Activated CD8-positive, alpha-beta T cell treated with anti-CD3 and anti-CD28 coated beads for 36 hours (primary cell): ENCODE measurements at regions not wholly inside any gene's neighbourhood (a gene's known extent, or its start where the extent isn't known, plus 50 kb on each side); places are given as distances from the start of the nearest gene placed in this dataset.

Source experiments
- ATAC-seq: fragments of 200-7000 bp; cut with Tn5 transposase; one replicate; pipeline ENCODE4 v1.10.0; 2021; ENCODE audit warnings: mild to moderate bottlenecking, moderate library complexity
- CTCF ChIA-PET: fragments of 350-600 bp; sonication (Branson Sonifier 250); formaldehyde crosslinking; loops from one replicate; lab custom pipeline; 2021; ENCODE audit warnings: antibody characterized with exemption; lab: Charles Lee
- POLR2A ChIA-PET: fragments of 350-600 bp; sonication (Branson Sonifier 250); formaldehyde crosslinking; loops from one replicate; lab custom pipeline; 2021; ENCODE audit warnings: antibody characterized with exemption; lab: Charles Lee
- DNase-seq: peaks from one replicate; pipeline ENCODE4 v3.0.0-alpha.2; 2020
- H3K27ac Mint-ChIP-seq: one replicate; pipeline ENCODE4 v1.8.0; 2021; ENCODE audit warnings: mild to moderate bottlenecking, mixed read lengths
- H3K27me3 Mint-ChIP-seq: one replicate; pipeline ENCODE4 v1.8.0; 2021; ENCODE audit warnings: mixed read lengths
- H3K36me3 Mint-ChIP-seq: one replicate; pipeline ENCODE4 v1.8.0; 2021; ENCODE audit warnings: low read depth, mixed read lengths
- H3K4me1 Mint-ChIP-seq: one replicate; pipeline ENCODE4 v1.8.0; 2021; ENCODE audit warnings: low read depth, mixed read lengths
- H3K4me3 Mint-ChIP-seq: one replicate; pipeline ENCODE4 v1.8.0; 2021; ENCODE audit warnings: mild to moderate bottlenecking, moderate library complexity, mixed read lengths
- H3K9me3 Mint-ChIP-seq: one replicate; pipeline ENCODE4 v1.8.0; 2021; ENCODE audit warnings: mixed read lengths
- CTCF ChIP-seq: fragments of 200-600 bp; IDR thresholded peaks from one replicate; pipeline ENCODE4 v1.8.0; 2022; ENCODE audit warnings: antibody characterized with exemption, mild to moderate bottlenecking
- intact Hi-C: fragments of 100-400 bp; cut with micrococcal nuclease; formaldehyde crosslinking; loops from one replicate; pipeline ENCODE4 v1.10.0; 2022

GRCh38 chr18:34280000-34280399 is 55.3 kb upstream of the NOL4 start:
- H3K4me1 Mint-ChIP-seq, result no peaks in the 10 kb centered on the region
- no peak overlapping the region for H3K4me3 Mint-ChIP-seq
- ATAC-seq (no peak), DNase-seq (no peak)
- ChIA-PET CTCF (no interaction called here), POLR2A (no interaction called here)
- no peaks in the 10 kb centered on the region for H3K27me3 Mint-ChIP-seq
- H3K27ac Mint-ChIP-seq, result no peak overlapping the region
- H3K36me3 Mint-ChIP-seq, result no peaks in the 10 kb centered on the region
- peaks cover 2% of the 10 kb centered on the region for H3K9me3 Mint-ChIP-seq
- TF ChIP-seq CTCF, result no peak
- intact Hi-C loops, result no loop called here

- no peak for DNase-seq
- no peaks in the 10 kb centered on the region for H3K36me3 Mint-ChIP-seq
- peaks cover 2% of the 10 kb centered on the region for H3K9me3 Mint-ChIP-seq
- H3K27me3 Mint-ChIP-seq, result no peaks in the 10 kb centered on the region
- no peak for ATAC-seq
- H3K4me1 Mint-ChIP-seq, result no peaks in the 10 kb centered on the region
- no peak overlapping the region for H3K4me3 Mint-ChIP-seq
- no peak for TF ChIP-seq CTCF
- H3K27ac Mint-ChIP-seq, result no peak overlapping the region
- ChIA-PET CTCF (no interaction called here), POLR2A (no interaction called here)
- intact Hi-C loops, result no loop called here
Observed at GRCh38 chr18:34280653-34281052, 55.9 kb upstream of the NOL4 start.

- TF ChIP-seq CTCF, result no peak
- intact Hi-C loops, result no loop called here
- no peak overlapping the region for H3K4me3 Mint-ChIP-seq
- no peaks in the 10 kb centered on the region for H3K36me3 Mint-ChIP-seq
- ChIA-PET CTCF (no interaction called here), POLR2A (no interaction called here)
- no peaks in the 10 kb centered on the region for H3K4me1 Mint-ChIP-seq
- DNase-seq, result no peak
- no peak overlapping the region for H3K27ac Mint-ChIP-seq
- ATAC-seq, result no peak
- peaks cover 2% of the 10 kb centered on the region for H3K9me3 Mint-ChIP-seq
- no peaks in the 10 kb centered on the region for H3K27me3 Mint-ChIP-seq
Observed at GRCh38 chr18:34281290-34281689, 56.6 kb upstream of the NOL4 start.

- no peak for ATAC-seq
- no peak for DNase-seq
- no peaks in the 10 kb centered on the region for H3K36me3 Mint-ChIP-seq
- no peaks in the 10 kb centered on the region for H3K27me3 Mint-ChIP-seq
- H3K4me3 Mint-ChIP-seq, result no peak overlapping the region
- ChIA-PET CTCF (no interaction called here), POLR2A (no interaction called here)
- peaks cover 2% of the 10 kb centered on the region for H3K9me3 Mint-ChIP-seq
- intact Hi-C loops, result no loop called here
- no peak for TF ChIP-seq CTCF
- no peaks in the 10 kb centered on the region for H3K4me1 Mint-ChIP-seq
- H3K27ac Mint-ChIP-seq, result no peak overlapping the region
Observed at GRCh38 chr18:34281722-34282121, 57.0 kb upstream of the NOL4 start.

GRCh38 chr18:34283506-34283905 is 58.8 kb upstream of the NOL4 start:
- Mint-ChIP-seq H3K4me1 (no peaks in the 10 kb centered on the region), H3K4me3 (no peak overlapping the region), H3K36me3 (no peaks in the 10 kb centered on the region), H3K27ac (no peak overlapping the region), H3K27me3 (no peaks in the 10 kb centered on the region), H3K9me3 (peaks cover 8% of the 10 kb centered on the region)
- TF ChIP-seq CTCF, result no peak
- POLR2A ChIA-PET, result no interaction called here
- CTCF ChIA-PET, result no interaction called here
- DNase-seq, result no peak
- intact Hi-C loops, result no loop called here
- ATAC-seq, result no peak
